Osteoblast (primary cell): ENCODE measurements at regions not wholly inside any gene's neighbourhood (a gene's known extent, or its start where the extent isn't known, plus 50 kb on each side); places are given as distances from the start of the nearest gene placed in this dataset.

ENCODE experiments used
- DNase-seq: peaks from one replicate; pipeline ENCODE4 v3.0.0; 2011; ENCODE audit warnings: low spot score, mixed read lengths; ENCODE audit not compliant: insufficient read length; ENCODE audit errors: missing footprints
- H2AFZ ChIP-seq: 2 replicates; pipeline ENCODE4 v1.6.0; 2011; ENCODE audit warnings: mild to moderate bottlenecking, low read length
- H3K27ac ChIP-seq: 2 replicates; pipeline ENCODE4 v1.5.1; 2011; ENCODE audit warnings: mild to moderate bottlenecking, low read depth, low read length, moderate library complexity
- H3K27me3 ChIP-seq: 2 replicates; pipeline ENCODE4 v1.6.0; 2012; ENCODE audit warnings: mild to moderate bottlenecking, control low read depth, inconsistent platforms, low read length, moderate library complexity; ENCODE audit not compliant: insufficient read depth
- H3K36me3 ChIP-seq: 2 replicates; pipeline ENCODE4 v1.5.1; 2011; ENCODE audit warnings: mild to moderate bottlenecking, low read length, control low read depth, moderate library complexity; ENCODE audit not compliant: insufficient read depth
- H3K4me1 ChIP-seq: 2 replicates; pipeline ENCODE4 v1.5.1; 2011; ENCODE audit warnings: mild to moderate bottlenecking, low read length, control low read depth, moderate library complexity; ENCODE audit not compliant: insufficient read depth
- H3K4me2 ChIP-seq: 2 replicates; pipeline ENCODE4 v1.6.0; 2011; ENCODE audit warnings: mild to moderate bottlenecking, low read length; ENCODE audit not compliant: insufficient read depth
- H3K4me3 ChIP-seq: fragments of 200-600 bp; sonication (generic); 3 replicates; pipeline ENCODE4 v1.5.1; 2012; ENCODE audit warnings: mild to moderate bottlenecking, low read length, inconsistent platforms; ENCODE audit not compliant: insufficient read depth
- H3K79me2 ChIP-seq: 2 replicates; pipeline ENCODE4 v1.6.0; 2012; ENCODE audit warnings: mild to moderate bottlenecking, low read length, control low read depth, inconsistent platforms; ENCODE audit not compliant: insufficient read depth
- H3K9me3 ChIP-seq: 2 replicates; pipeline ENCODE4 v1.5.1; 2011; ENCODE audit warnings: low read depth, low read length, control low read depth
- H4K20me1 ChIP-seq: 2 replicates; pipeline ENCODE4 v1.6.0; 2012; ENCODE audit warnings: mild to moderate bottlenecking, low read length, control low read depth; ENCODE audit not compliant: insufficient read depth
- CTCF ChIP-seq: IDR thresholded peaks from 2 replicates; pipeline ENCODE4 v1.5.1; 2011; ENCODE audit warnings: mild to moderate bottlenecking, low read depth, low read length, moderate library complexity; ENCODE audit errors: extremely low read depth

GRCh38 chr11:15313862-15314261 is 199.1 kb downstream of the INSC start:
- Histone ChIP-seq H3K36me3 (no peaks in the 10 kb centered on the region), H4K20me1 (no peaks in the 10 kb centered on the region), H2AFZ (no peak overlapping the region), H3K79me2 (no peaks in the 10 kb centered on the region), H3K4me2 (no peak overlapping the region), H3K27ac (no peak overlapping the region), H3K4me3 (no peak overlapping the region), H3K4me1 (no peaks in the 10 kb centered on the region), H3K9me3 (no peaks in the 10 kb centered on the region), H3K27me3 (no peaks in the 10 kb centered on the region)
- TF ChIP-seq CTCF, result no peak
- no peak for DNase-seq

GRCh38 chr11:15318814-15319213 is 204.1 kb downstream of the INSC start:
- H3K79me2 ChIP-seq, result no peaks in the 10 kb centered on the region
- TF ChIP-seq CTCF, result no peak
- DNase-seq, result no peak

GRCh38 chr11:15326520-15326919 is 211.8 kb downstream of the INSC start:
- Histone ChIP-seq H3K36me3 (no peaks in the 10 kb centered on the region), H2AFZ (no peak overlapping the region), H3K27ac (no peak overlapping the region), H3K79me2 (no peaks in the 10 kb centered on the region), H3K4me3 (no peak overlapping the region), H3K4me2 (no peak overlapping the region), H3K27me3 (no peaks in the 10 kb centered on the region), H3K9me3 (no peaks in the 10 kb centered on the region), H3K4me1 (no peaks in the 10 kb centered on the region), H4K20me1 (no peaks in the 10 kb centered on the region)
- no peak for TF ChIP-seq CTCF
- DNase-seq, result no peak

More at GRCh38 chr11:15318814-15319213, 204.1 kb downstream of the INSC start:
- Histone ChIP-seq H3K4me2 (no peak overlapping the region), H3K4me1 (no peaks in the 10 kb centered on the region), H3K4me3 (no peak overlapping the region), H2AFZ (no peak overlapping the region), H3K9me3 (no peaks in the 10 kb centered on the region), H3K27me3 (no peaks in the 10 kb centered on the region), H3K36me3 (no peaks in the 10 kb centered on the region), H3K27ac (no peak overlapping the region), H4K20me1 (no peaks in the 10 kb centered on the region)

GRCh38 chr11:15327786-15328231 is 213.1 kb downstream of the INSC start:
- Histone ChIP-seq H2AFZ (no peak overlapping the region), H3K4me2 (no peak overlapping the region), H3K4me3 (no peak overlapping the region), H3K27ac (no peak overlapping the region), H3K36me3 (no peaks in the 10 kb centered on the region), H3K27me3 (no peaks in the 10 kb centered on the region), H3K4me1 (no peaks in the 10 kb centered on the region), H3K9me3 (no peaks in the 10 kb centered on the region), H3K79me2 (no peaks in the 10 kb centered on the region), H4K20me1 (no peaks in the 10 kb centered on the region)
- DNase-seq, result no peak
- peak; percentile 61 for TF ChIP-seq CTCF
